Hippocampal formation (tissue), 2 donors: ENCODE measurements at regions not wholly inside any gene's neighbourhood (a gene's known extent, or its start where the extent isn't known, plus 50 kb on each side); places are given as distances from the start of the nearest gene placed in this dataset.

Experiments used
- DNase-seq, 2 donors: peaks; one replicate each; lab custom pipeline; 2025; lab: John Stamatoyannopoulos, UW

GRCh38 chr5:57561231-57561842 is 78.7 kb upstream of the ACTBL2 start:
- DNase-seq, result no peak

- no peak for DNase-seq
Observed at GRCh38 chr5:57559110-57559635, 76.6 kb upstream of the ACTBL2 start.

- DNase-seq, result no peak
Observed at GRCh38 chr5:57552033-57552432, 69.4 kb upstream of the ACTBL2 start.

GRCh38 chr5:57551251-57551650 is 68.6 kb upstream of the ACTBL2 start:
- no peak for DNase-seq

GRCh38 chr5:57550132-57550531 is 67.5 kb upstream of the ACTBL2 start:
- no peak for DNase-seq

GRCh38 chr5:57549566-57549965 is 67.0 kb upstream of the ACTBL2 start:
- no peak for DNase-seq

GRCh38 chr5:57540823-57541222 is 58.2 kb upstream of the ACTBL2 start:
- DNase-seq, result peak in 1 of 2 donors; percentile 11

GRCh38 chr5:57539281-57539701 is 56.7 kb upstream of the ACTBL2 start:
- DNase-seq, result no peak

GRCh38 chr5:57538341-57538955 is 55.8 kb upstream of the ACTBL2 start:
- peak; percentile 23 to 28 for DNase-seq

- no peak for DNase-seq
Observed at GRCh38 chr5:57537811-57538210, 55.2 kb upstream of the ACTBL2 start.

GRCh38 chr5:57532513-57533497 is 50.2 kb upstream of the ACTBL2 start:
- no peak for DNase-seq
